Right lobe of liver (tissue), 4 donors: ENCODE measurements at regions not wholly inside any gene's neighbourhood (a gene's known extent, or its start where the extent isn't known, plus 50 kb on each side); places are given as distances from the start of the nearest gene placed in this dataset.

Experiments used
- POLR2A ChIP-seq: fragments of 450-650 bp; IDR thresholded peaks from one replicate; pipeline ENCODE4 v1.6.1; 2017; ENCODE audit warnings: antibody characterized with exemption, mild to moderate bottlenecking
- TF ChIP-seq, protein P1 (sequence below), 4 donors: fragments of 200-600 bp in 3 of 4; fragments of 450-650 bp in 1 of 4; IDR thresholded peaks; one replicate each; pipeline versions ENCODE4 v1.5.1 to v1.8.0; 2016 to 2022; ENCODE audit warnings: antibody characterized with exemption in 4 of 4, mild to moderate bottlenecking in 2 of 4
- donor health status: DM: no; HTN: no; CAD: no.
- donor health status: DM: no; HTN: no; CAD: no.
- donor health status: DM: no; HTN: yes; CAD: no.

DNA sequence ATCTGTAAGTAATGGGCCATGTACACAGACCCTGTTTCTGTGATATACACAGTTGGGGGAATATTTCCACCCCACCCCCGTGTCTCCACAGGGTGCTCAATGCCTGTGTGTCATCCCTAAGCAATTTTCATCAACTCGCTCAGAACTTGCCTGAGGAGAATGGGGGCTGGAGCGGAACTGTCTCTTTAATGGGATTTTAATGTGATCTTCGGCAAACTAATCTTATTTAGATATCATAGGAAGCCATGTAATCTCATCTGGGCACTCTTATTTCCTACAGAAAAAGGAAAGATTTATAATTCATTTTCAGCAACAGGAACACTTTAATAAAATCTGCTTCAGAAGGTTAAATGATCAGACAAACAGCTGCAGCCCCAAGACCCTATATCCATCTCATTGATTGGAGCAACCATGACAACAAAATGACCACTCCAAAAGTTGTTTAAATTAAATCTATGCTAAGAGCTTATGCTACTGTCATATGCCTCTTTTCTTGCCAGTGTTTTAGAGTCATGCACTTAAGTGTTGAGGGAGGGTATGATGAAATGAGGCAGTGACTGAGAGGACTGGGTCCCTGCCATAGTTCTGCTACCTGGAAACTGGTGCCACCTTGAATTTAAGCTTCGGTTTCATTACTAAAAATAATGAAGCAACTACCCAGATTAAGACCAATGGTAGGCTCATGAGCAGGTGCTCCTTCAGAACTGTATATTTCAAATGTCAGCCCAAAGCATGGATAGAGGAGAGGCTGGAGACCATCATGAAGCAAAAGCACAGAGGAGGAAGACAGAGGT lies 183.1 kb upstream of the DDX18 start:
- TF ChIP-seq, protein P1, sequence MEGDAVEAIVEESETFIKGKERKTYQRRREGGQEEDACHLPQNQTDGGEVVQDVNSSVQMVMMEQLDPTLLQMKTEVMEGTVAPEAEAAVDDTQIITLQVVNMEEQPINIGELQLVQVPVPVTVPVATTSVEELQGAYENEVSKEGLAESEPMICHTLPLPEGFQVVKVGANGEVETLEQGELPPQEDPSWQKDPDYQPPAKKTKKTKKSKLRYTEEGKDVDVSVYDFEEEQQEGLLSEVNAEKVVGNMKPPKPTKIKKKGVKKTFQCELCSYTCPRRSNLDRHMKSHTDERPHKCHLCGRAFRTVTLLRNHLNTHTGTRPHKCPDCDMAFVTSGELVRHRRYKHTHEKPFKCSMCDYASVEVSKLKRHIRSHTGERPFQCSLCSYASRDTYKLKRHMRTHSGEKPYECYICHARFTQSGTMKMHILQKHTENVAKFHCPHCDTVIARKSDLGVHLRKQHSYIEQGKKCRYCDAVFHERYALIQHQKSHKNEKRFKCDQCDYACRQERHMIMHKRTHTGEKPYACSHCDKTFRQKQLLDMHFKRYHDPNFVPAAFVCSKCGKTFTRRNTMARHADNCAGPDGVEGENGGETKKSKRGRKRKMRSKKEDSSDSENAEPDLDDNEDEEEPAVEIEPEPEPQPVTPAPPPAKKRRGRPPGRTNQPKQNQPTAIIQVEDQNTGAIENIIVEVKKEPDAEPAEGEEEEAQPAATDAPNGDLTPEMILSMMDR (IDR thresholded peaks at IDR 0.05), result no peak
- no peak for TF ChIP-seq POLR2A
